ENCODE measurements at regions not wholly inside any gene's neighbourhood (a gene's known extent, or its start where the extent isn't known, plus 50 kb on each side); places are given as distances from the start of the nearest gene placed in this dataset.

DNA sequence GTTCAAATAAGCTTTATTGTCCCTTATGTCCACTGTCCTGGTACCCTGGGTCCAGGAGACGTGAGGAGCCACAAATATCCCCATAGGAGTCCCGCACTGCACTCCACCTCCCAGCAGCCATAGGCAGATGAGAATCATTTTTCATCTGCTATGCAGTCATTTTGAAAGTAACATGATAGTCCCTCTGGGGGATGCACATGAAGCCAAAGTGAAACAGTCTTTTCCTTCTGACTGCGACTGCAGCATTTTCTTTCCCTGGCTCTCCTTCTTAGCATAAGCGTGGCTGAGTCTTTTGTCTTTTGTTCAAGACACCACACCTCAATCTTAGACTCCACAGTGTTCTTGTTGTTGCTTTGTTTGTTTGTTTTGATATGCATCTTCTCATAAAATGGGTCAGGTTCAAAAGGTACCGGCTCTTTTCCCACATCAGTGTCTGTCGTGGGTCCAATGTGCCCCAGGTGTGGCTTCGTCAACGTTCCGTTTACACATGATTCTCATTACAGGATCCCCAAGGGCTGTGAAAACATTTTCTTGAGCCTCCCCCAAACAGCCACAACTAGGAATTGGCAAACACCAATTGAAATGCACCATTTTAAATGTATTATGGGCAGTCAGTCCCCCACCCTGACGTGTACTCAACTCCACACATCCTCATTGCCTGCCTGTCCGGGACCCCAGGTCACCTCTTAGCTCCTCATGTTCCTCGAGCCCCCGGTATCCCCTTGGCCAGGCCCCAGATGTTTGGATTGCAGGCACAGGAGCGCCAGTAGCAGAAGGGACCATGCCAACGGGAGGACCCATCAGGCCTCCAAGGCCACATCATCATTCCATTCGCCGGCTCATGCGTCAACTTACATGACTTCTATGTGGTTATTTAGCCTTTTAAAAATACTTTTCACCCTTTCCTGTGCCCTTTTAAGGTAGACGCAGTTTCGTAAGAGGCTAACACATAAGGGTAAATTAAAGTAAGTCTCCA is 237.8 kb upstream of the DAPK1 start:
- Histone ChIP-seq H3K27me3 (ENCODE audit: control insufficient read depth in 1 of 2, insufficient read depth in 2 of 2, low read length in 2 of 2) (no peaks in the 10 kb centered on the region), H3K4me1 (ENCODE audit: insufficient read depth, low read length) (peaks cover 5% of the 10 kb centered on the region), H3K4me3 (ENCODE audit: low read depth in 1 of 2, low read length in 2 of 2) (no peak overlapping the region), H3K9ac (ENCODE audit: low read length) (no peak overlapping the region), H3K36me3 (ENCODE audit: insufficient read depth, low read length) (no peaks in the 10 kb centered on the region), H3K9me3 (ENCODE audit: low read length) (no peaks in the 10 kb centered on the region), H3K27ac (ENCODE audit: low read depth, low read length) (no peak overlapping the region)

DNA sequence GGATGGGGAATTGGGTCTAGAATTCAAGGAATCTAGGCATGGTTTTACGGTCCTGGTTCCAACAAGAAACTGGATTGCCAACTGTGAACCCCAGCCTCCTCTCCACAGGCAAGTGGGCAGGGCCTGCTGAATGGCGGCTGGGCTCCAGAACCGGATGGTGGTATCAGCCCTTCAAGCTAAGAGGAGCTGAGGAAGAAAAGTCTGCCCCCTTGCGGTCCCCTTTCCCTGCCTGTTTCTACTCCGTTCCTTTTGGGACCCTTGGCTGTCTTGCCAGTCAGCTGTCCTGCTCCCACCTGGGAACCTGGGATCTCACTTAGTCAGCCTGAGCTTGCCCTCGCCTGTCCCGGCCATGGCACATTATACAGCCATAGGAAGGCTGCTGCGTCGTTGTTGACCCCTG is 234.4 kb upstream of the DAPK1 start:
- no peak overlapping the region for H3K27ac ChIP-seq (ENCODE audit: low read depth, low read length)
- no peaks in the 10 kb centered on the region for H3K27me3 ChIP-seq (ENCODE audit: control insufficient read depth in 1 of 2, insufficient read depth in 2 of 2, low read length in 2 of 2)
- H3K36me3 ChIP-seq (ENCODE audit: insufficient read depth, low read length), result no peaks in the 10 kb centered on the region
- no peak overlapping the region for H3K9ac ChIP-seq (ENCODE audit: low read length)
- H3K4me1 ChIP-seq (ENCODE audit: insufficient read depth, low read length), result no peaks in the 10 kb centered on the region
- H3K9me3 ChIP-seq (ENCODE audit: low read length), result no peaks in the 10 kb centered on the region
- no peak overlapping the region for H3K4me3 ChIP-seq (ENCODE audit: low read depth in 1 of 2, low read length in 2 of 2)

DNA sequence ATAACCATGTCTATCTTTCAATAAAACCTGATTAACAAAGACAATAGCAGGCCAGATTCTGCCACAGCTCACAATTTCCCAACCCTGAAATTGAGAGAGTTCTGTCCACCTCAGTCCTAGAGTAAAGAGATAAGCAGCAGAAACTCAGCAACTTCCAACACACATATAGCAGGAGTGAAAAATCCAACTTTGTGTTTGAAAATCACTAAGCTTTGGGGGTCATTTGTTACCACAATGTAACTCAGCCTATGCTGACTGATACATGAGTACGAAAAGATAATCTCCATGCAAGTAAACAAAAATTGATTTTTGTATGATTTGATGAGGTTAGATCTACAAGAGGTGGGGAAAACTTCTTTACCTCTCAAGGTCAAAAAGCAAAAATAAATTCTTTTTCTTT is 231.0 kb upstream of the DAPK1 start:
- no peak overlapping the region for H3K27ac ChIP-seq (ENCODE audit: low read depth, low read length)
- H3K4me1 ChIP-seq (ENCODE audit: insufficient read depth, low read length), result peaks cover 6% of the 10 kb centered on the region
- no peaks in the 10 kb centered on the region for H3K27me3 ChIP-seq (ENCODE audit: control insufficient read depth in 1 of 2, insufficient read depth in 2 of 2, low read length in 2 of 2)

DNA sequence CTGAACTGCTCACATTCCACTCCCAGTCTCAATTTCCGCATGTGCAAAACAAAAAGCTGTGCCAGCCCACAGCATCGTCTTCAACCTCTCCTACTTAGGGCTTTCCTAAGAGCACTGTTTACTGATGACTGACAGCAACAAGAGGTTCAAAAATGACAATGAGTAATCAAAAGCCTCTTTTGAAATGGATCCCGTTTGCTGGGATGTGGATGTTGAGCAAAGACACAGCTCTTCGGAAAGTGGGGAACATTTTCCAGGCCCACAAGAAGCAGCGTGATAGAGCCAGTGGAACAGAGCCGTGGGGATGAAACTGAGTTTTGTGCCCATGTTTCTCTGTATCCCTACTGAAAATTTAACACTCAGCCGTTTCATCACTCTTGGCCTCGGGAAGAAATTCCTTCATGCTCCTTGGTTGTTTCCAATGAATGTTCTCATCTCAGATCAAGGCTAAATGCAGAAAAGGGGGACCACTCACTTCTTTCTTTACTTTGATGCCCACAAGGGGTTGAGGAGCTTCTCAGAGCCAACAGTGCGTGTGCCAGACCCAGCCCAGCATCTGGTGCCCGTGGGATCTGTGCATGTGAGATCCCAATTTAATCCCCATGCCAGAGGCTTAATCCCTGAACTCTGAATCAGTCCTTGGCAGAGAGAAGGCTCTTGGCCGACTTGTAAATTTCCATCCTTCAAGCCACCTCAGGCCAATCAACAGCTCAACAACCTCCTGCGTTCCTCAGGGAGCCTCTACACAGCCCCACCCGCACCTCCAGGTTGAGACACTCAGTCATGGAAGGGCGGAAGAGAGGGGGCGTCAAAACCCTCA is 230.2 kb upstream of the DAPK1 start:
- H3K27ac ChIP-seq (ENCODE audit: low read depth, low read length), result no peak overlapping the region
- no peak overlapping the region for H3K9ac ChIP-seq (ENCODE audit: low read length)
- peaks cover 6% of the 10 kb centered on the region for H3K4me1 ChIP-seq (ENCODE audit: insufficient read depth, low read length)
- no peaks in the 10 kb centered on the region for H3K9me3 ChIP-seq (ENCODE audit: low read length)
- no peak overlapping the region for H3K4me3 ChIP-seq (ENCODE audit: low read depth in 1 of 2, low read length in 2 of 2)
- no peaks in the 10 kb centered on the region for H3K27me3 ChIP-seq (ENCODE audit: control insufficient read depth in 1 of 2, insufficient read depth in 2 of 2, low read length in 2 of 2)
- H3K36me3 ChIP-seq (ENCODE audit: insufficient read depth, low read length), result no peaks in the 10 kb centered on the region

More for the DNA sequence above, 231.0 kb upstream of the DAPK1 start:
- Histone ChIP-seq H3K9me3 (ENCODE audit: low read length) (no peaks in the 10 kb centered on the region), H3K36me3 (ENCODE audit: insufficient read depth, low read length) (no peaks in the 10 kb centered on the region), H3K9ac (ENCODE audit: low read length) (no peak overlapping the region), H3K4me3 (ENCODE audit: low read depth in 1 of 2, low read length in 2 of 2) (no peak overlapping the region)

DNA sequence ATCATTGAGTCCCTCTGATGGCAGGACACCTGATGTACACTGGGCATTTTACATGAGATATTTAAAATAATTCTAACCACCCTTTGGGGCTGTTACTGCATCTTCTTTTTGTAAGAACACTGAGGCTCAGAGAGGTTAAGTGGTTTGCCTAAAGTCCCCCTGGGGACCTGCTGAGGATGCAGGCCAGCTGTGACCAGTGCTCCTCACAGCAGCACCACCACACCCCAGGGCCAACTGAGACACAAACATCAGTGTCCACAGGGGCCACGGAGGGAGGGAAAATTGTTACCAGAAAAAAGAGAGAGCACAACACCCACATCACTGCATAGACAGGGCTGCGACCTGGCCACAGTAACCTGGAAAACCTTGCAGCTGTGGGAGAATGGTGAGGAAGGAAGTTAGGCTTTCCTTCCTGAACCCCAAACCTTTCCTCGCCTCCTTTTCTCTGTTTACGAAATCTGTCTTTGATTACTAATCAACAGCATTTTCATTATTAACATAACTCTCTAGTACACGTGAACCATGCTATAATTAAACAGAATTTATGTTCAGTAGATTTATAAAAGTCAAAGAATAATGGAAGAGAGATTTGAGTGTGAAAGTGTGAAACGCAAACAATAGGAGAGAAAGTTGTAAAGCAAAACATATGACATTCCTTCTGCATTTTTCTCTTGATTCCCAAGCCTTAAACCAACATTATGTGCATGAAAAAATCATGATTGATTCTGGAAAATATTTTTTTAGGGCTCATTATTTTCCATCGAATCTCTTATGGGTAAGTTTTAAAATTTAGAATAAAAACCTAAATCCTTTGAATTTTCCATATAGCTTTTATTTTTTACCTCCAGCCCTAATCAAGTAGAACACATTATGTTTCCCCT is 228.1 kb upstream of the DAPK1 start:
- Histone ChIP-seq H3K9ac (ENCODE audit: low read length) (no peak overlapping the region), H3K27ac (ENCODE audit: low read depth, low read length) (no peak overlapping the region), H3K4me1 (ENCODE audit: insufficient read depth, low read length) (peaks cover 6% of the 10 kb centered on the region), H3K36me3 (ENCODE audit: insufficient read depth, low read length) (no peaks in the 10 kb centered on the region), H3K4me3 (ENCODE audit: low read depth in 1 of 2, low read length in 2 of 2) (no peak overlapping the region), H3K27me3 (ENCODE audit: control insufficient read depth in 1 of 2, insufficient read depth in 2 of 2, low read length in 2 of 2) (no peaks in the 10 kb centered on the region), H3K9me3 (ENCODE audit: low read length) (no peaks in the 10 kb centered on the region)

DNA sequence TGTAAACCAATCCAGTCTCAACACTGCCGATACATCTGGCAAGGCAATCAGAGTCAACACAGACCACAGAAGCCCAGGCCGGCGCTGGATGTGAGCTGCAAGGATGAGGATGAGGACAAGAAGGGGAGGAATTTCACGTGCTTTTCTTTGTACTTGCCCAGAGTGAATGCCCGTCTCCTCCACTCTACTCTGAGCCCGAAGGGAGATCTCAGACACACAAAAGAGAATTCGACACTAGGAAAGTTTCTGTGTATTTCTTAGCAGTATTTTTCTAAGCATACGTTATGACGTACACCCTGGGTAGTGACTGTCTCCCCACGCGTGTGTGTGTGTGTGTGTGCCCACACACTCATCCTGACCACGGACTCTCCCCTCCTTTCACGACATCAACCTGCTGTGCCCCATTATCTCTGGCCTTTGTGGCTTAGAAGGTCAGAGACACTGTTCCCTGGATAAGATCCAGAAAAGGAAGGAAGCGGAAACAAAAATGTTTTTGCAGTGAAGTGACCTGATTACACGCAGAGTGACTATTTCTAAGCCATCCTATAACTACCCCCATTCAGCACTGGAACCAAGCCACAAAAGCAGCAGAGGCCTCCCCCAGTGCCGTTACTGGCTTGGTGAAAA is 227.3 kb upstream of the DAPK1 start:
- H3K27me3 ChIP-seq (ENCODE audit: control insufficient read depth in 1 of 2, insufficient read depth in 2 of 2, low read length in 2 of 2), result no peaks in the 10 kb centered on the region
- H3K9me3 ChIP-seq (ENCODE audit: low read length), result no peaks in the 10 kb centered on the region
- no peak overlapping the region for H3K27ac ChIP-seq (ENCODE audit: low read depth, low read length)
- H3K9ac ChIP-seq (ENCODE audit: low read length), result no peak overlapping the region
- H3K36me3 ChIP-seq (ENCODE audit: insufficient read depth, low read length), result no peaks in the 10 kb centered on the region
- H3K4me1 ChIP-seq (ENCODE audit: insufficient read depth, low read length), result peaks cover 6% of the 10 kb centered on the region
- no peak overlapping the region for H3K4me3 ChIP-seq (ENCODE audit: low read depth in 1 of 2, low read length in 2 of 2)

DNA sequence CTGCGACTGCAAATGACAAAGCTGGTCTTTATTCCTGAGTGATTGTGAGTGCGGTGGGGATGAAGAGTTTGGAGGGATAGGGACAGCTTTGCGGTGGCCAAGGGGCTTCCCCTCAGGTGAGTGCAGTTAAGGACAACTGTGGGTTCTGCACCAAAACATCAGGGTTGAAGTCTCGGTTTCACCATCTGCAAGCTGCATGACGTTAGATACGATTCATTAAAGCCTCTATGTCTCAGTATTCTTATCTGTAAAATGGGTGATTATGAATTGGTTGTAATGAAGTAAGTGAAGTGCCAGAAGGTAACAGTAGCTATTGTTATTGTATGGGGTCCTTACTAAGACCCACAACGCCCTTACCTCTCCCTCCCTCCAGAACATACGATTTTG is 226.8 kb upstream of the DAPK1 start:
- Histone ChIP-seq H3K4me3 (ENCODE audit: low read depth in 1 of 2, low read length in 2 of 2) (no peak overlapping the region), H3K27me3 (ENCODE audit: control insufficient read depth in 1 of 2, insufficient read depth in 2 of 2, low read length in 2 of 2) (no peaks in the 10 kb centered on the region), H3K9ac (ENCODE audit: low read length) (no peak overlapping the region), H3K27ac (ENCODE audit: low read depth, low read length) (no peak overlapping the region), H3K4me1 (ENCODE audit: insufficient read depth, low read length) (peaks cover 6% of the 10 kb centered on the region), H3K9me3 (ENCODE audit: low read length) (no peaks in the 10 kb centered on the region), H3K36me3 (ENCODE audit: insufficient read depth, low read length) (no peaks in the 10 kb centered on the region)

DNA sequence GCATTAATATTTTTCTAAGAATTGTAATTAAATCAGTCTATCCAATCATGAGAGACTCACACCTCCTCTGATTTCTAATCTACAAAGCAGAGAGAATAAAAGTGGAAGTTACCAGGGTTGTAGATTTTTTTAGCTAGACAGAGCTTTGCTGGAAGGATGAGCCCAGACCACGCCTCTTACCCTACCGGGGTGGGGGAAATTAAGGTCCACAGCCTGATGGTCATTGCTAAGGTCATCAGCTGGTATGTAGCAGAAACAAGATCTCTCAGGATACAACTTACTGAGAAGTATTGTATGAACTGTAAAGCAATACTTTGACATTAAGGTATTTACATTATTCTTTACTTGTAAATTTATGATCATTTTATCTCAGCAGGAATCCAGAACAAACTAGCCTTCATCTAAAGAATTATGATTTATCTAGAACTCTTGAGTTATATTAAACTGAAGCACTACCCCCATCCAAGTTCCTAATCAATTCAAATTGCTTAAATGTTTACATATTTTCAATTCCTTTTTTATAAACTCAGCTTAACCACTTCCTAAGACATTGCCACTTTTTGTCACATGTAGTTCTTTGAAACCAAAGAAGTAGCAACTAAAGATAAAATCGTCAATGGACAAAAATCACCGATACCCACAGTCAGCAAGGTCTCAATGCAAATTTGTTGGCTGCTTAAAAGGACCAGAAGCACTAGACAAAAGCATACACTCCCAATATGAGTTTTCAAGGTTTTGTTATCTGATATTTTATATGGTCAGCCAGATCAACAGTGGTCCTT is 225.8 kb upstream of the DAPK1 start:
- Histone ChIP-seq H3K27ac (ENCODE audit: low read depth, low read length) (no peak overlapping the region), H3K4me3 (ENCODE audit: low read depth in 1 of 2, low read length in 2 of 2) (no peak overlapping the region), H3K36me3 (ENCODE audit: insufficient read depth, low read length) (no peaks in the 10 kb centered on the region), H3K9ac (ENCODE audit: low read length) (no peak overlapping the region), H3K4me1 (ENCODE audit: insufficient read depth, low read length) (peaks cover 6% of the 10 kb centered on the region), H3K9me3 (ENCODE audit: low read length) (no peaks in the 10 kb centered on the region), H3K27me3 (ENCODE audit: control insufficient read depth in 1 of 2, insufficient read depth in 2 of 2, low read length in 2 of 2) (no peaks in the 10 kb centered on the region)

DNA sequence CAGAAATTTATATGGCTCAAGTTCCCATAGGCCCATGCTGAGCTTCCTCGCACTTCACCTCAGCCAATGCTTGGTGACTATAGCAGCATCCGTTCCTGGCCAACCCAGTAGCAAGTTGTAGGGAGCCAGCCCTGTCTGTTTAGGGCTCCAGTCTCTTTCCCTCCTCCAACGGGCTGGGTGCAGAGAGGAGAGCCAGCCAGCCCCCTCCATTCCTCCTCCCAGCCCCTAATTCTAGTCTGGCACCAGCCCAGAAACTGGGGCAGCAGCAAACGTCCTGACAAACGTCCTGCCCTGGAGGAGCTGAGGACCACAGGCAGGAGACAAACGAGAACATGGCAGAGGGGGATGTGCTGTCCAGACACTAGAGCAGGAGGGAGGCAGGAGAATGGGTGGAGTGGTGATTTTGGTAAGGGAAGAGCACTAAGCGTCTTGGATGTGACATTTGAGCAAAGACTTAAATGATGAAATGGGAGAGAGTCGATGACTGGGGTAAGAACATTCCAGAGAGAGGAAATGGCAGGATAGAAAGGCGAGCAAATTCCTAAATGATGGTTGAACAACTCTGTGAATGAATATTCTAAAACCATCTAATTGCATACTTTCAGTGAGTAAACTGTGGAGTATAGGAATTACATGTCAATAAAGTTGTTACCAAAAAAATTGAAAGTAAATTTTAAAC is 222.5 kb upstream of the DAPK1 start:
- no peaks in the 10 kb centered on the region for H3K9me3 ChIP-seq (ENCODE audit: low read length)
- no peak overlapping the region for H3K9ac ChIP-seq (ENCODE audit: low read length)
- H3K36me3 ChIP-seq (ENCODE audit: insufficient read depth, low read length), result no peaks in the 10 kb centered on the region

DNA sequence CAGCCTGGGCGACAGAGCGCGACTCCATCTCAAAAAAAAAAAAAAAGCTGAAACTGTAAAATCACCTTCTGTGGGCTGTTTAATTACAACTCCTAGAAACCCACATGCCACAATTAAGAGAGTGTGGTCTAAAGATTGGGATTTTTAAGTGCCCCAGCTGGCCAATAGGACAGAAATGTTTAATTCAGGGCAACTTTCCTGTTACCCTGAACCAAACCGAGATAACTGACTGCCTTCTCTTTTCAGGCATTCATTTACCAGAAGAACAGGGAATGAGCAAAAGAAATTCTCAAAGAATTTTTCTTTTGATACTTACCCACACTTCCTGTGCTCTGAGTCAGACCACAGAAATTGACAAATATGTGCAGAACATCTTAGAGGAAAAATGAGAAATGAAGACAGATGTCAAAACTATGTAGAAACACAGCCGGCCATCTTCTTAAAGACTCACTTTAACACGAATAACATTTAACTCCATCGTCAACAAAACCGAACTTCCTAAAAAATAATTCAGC is 221.3 kb upstream of the DAPK1 start:
- Histone ChIP-seq H3K9me3 (ENCODE audit: low read length) (no peaks in the 10 kb centered on the region), H3K4me3 (ENCODE audit: low read depth in 1 of 2, low read length in 2 of 2) (no peak overlapping the region), H3K36me3 (ENCODE audit: insufficient read depth, low read length) (no peaks in the 10 kb centered on the region), H3K9ac (ENCODE audit: low read length) (no peak overlapping the region), H3K27me3 (ENCODE audit: control insufficient read depth in 1 of 2, insufficient read depth in 2 of 2, low read length in 2 of 2) (no peaks in the 10 kb centered on the region), H3K27ac (ENCODE audit: low read depth, low read length) (no peak overlapping the region), H3K4me1 (ENCODE audit: insufficient read depth, low read length) (no peaks in the 10 kb centered on the region)

More for the DNA sequence above, 222.5 kb upstream of the DAPK1 start:
- Histone ChIP-seq H3K27me3 (ENCODE audit: control insufficient read depth in 1 of 2, insufficient read depth in 2 of 2, low read length in 2 of 2) (no peaks in the 10 kb centered on the region), H3K27ac (ENCODE audit: low read depth, low read length) (no peak overlapping the region), H3K4me1 (ENCODE audit: insufficient read depth, low read length) (peaks cover 4% of the 10 kb centered on the region), H3K4me3 (ENCODE audit: low read depth in 1 of 2, low read length in 2 of 2) (no peak overlapping the region)
